Colonic mucosa (tissue), 4 donors: ENCODE measurements at regions not wholly inside any gene's neighbourhood (a gene's known extent, or its start where the extent isn't known, plus 50 kb on each side); places are given as distances from the start of the nearest gene placed in this dataset.
A peak's percentile ranks its signal among the peaks of the same experiment; 100 is the strongest.

Experiments
- DNase-seq: peaks from one replicate; pipeline ENCODE4 v3.0.0-alpha.2; 2020
- H3K27ac ChIP-seq: fragments of 200-600 bp; one replicate; pipeline ENCODE4 v1.8.0; 2021
- H3K27me3 ChIP-seq: fragments of 200-600 bp; one replicate; pipeline ENCODE4 v1.8.0; 2021
- H3K36me3 ChIP-seq: fragments of 200-600 bp; one replicate; pipeline ENCODE4 v1.8.0; 2021
- H3K4me1 ChIP-seq: fragments of 200-600 bp; one replicate; pipeline ENCODE4 v1.8.0; 2021; ENCODE audit warnings: mild to moderate bottlenecking
- H3K4me3 ChIP-seq: fragments of 200-600 bp; one replicate; pipeline ENCODE4 v1.8.0; 2021
- H3K9ac ChIP-seq, 2 donors: one replicate each; pipeline ENCODE4 v1.7.0; 2013; ENCODE audit warnings: control low read depth in 2 of 2, low read depth in 2 of 2, low read length in 2 of 2
- H3K9me3 ChIP-seq: fragments of 200-600 bp; one replicate; pipeline ENCODE4 v1.8.0; 2021
- intact Hi-C: fragments of 100-400 bp; cut with DNase I; formaldehyde crosslinking; loops from one replicate; pipeline ENCODE4 v1.14.1; 2022
- TF ChIP-seq, protein P1 (sequence below): fragments of 200-600 bp; IDR thresholded peaks from one replicate; pipeline ENCODE4 v1.8.0; 2022; ENCODE audit warnings: antibody characterized with exemption, mild to moderate bottlenecking
- donor health status: healthy.
- donor health status: DM: no; HTN: no; CAD: no.
- donor health status: DM: no; HTN: no; CAD: no.

DNA sequence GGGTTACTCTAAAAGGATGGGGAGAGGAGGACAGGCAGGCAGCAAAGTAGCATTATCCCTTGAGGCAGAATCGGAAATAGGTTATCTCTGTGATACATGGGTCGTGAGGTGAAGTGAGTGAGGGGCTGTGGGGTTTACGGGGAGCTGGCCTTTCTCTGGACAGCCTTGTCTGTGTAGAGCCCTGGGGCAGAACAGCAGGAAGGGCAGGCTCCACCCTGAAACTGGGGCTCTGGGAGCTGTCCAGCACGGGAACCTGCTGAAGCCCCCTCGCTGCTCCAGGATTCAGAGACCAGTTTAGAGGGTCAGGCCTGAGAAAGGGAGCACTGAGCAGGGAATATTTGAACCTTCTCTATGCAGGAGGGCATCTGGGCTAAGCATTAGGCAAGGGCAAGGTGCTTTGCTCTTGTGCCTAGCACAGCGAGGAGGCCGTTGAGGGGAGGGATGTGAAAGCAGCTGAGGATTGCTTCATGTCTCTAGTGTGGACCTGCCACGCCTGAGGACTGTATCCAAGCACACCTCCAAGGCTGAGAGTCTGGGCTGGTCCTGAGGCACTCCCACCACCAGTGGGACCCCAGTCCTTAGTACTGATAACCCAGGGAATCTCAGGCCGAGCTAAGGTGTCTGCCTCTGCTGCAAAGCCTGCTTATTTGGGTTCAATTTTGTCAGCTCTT lies 55.8 kb downstream of the NAV1 start:
- no peak overlapping the region for H3K9ac ChIP-seq
- intact Hi-C loops, result no loop called here
- no peaks in the 10 kb centered on the region for H3K4me1 ChIP-seq
- no peaks in the 10 kb centered on the region for H3K27me3 ChIP-seq
- H3K36me3 ChIP-seq, result no peaks in the 10 kb centered on the region
- no peaks in the 10 kb centered on the region for H3K9me3 ChIP-seq
- DNase-seq, result no peak
- TF ChIP-seq, protein P1, sequence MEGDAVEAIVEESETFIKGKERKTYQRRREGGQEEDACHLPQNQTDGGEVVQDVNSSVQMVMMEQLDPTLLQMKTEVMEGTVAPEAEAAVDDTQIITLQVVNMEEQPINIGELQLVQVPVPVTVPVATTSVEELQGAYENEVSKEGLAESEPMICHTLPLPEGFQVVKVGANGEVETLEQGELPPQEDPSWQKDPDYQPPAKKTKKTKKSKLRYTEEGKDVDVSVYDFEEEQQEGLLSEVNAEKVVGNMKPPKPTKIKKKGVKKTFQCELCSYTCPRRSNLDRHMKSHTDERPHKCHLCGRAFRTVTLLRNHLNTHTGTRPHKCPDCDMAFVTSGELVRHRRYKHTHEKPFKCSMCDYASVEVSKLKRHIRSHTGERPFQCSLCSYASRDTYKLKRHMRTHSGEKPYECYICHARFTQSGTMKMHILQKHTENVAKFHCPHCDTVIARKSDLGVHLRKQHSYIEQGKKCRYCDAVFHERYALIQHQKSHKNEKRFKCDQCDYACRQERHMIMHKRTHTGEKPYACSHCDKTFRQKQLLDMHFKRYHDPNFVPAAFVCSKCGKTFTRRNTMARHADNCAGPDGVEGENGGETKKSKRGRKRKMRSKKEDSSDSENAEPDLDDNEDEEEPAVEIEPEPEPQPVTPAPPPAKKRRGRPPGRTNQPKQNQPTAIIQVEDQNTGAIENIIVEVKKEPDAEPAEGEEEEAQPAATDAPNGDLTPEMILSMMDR, result no peak
- no peak overlapping the region for H3K27ac ChIP-seq
- no peak overlapping the region for H3K4me3 ChIP-seq

DNA sequence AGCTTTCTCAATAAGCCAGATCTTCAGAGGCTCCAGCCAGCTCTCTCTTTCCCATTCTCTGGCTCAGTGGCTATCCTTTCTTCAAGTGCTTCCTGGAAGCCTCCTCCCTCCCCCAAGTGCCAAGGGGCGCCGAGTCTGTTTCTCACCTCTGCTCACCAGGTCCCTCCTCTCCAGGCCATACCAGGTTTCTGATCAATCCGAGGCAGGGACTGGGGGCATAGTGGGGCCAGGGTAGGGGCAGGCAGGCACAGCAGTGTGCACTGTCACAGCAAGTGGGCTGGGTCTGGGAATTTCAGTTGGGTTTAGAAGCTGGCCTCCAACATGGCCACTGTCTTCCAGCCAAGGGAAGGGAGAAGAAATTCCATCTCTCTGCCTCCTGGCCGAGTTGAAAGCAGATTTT lies 56.5 kb downstream of the NAV1 start:
- Histone ChIP-seq H3K9ac (no peak overlapping the region), H3K9me3 (no peaks in the 10 kb centered on the region), H3K4me1 (no peaks in the 10 kb centered on the region), H3K27ac (no peak overlapping the region), H3K27me3 (no peaks in the 10 kb centered on the region), H3K4me3 (no peak overlapping the region), H3K36me3 (no peaks in the 10 kb centered on the region)
- TF ChIP-seq, protein P1, result no peak
- no peak for DNase-seq
- intact Hi-C loops, result no loop called here

DNA sequence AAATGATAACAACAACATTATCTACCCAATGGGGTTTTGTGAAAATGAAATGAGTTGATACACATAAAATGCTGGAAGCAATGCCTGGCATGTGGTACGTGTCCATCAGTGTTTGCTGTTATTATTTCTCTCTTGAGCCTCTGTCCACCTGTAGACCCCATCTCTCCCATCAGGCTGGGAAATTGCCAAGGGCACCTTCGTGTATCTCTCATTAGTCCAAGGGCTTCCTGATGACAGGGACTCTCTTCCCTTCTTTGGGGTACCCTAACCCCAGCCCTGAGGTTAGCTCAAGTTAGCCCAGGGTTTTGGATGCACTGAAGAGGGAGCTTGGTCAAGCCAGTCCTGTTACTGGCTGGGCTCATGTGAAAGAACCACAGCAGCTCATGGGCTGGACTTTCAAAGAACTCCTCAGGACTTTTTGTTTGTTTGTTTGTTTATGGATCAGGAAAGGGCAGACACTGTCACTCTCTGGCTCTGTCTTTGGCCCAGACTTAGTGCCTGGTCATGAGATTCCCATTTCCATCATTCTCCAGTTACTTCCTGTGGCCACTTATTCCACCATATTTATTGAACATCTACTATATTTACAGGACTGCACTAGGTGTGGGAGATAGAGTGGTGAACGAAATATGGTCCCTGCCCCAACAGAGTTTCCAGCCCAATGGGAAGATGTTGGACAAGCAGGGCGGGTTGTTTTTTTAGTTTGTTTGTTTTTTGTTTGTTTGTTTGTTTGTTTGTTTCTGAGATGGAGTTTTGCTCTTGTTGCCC lies 57.4 kb downstream of the NAV1 start:
- no peaks in the 10 kb centered on the region for H3K9me3 ChIP-seq
- H3K27me3 ChIP-seq, result no peaks in the 10 kb centered on the region
- no peaks in the 10 kb centered on the region for H3K36me3 ChIP-seq
- no peak for DNase-seq
- no peaks in the 10 kb centered on the region for H3K4me1 ChIP-seq
- no peak overlapping the region for H3K27ac ChIP-seq
- H3K4me3 ChIP-seq, result no peak overlapping the region
- intact Hi-C loops, result no loop called here
- TF ChIP-seq, protein P1, result no peak
- H3K9ac ChIP-seq, result no peak overlapping the region

DNA sequence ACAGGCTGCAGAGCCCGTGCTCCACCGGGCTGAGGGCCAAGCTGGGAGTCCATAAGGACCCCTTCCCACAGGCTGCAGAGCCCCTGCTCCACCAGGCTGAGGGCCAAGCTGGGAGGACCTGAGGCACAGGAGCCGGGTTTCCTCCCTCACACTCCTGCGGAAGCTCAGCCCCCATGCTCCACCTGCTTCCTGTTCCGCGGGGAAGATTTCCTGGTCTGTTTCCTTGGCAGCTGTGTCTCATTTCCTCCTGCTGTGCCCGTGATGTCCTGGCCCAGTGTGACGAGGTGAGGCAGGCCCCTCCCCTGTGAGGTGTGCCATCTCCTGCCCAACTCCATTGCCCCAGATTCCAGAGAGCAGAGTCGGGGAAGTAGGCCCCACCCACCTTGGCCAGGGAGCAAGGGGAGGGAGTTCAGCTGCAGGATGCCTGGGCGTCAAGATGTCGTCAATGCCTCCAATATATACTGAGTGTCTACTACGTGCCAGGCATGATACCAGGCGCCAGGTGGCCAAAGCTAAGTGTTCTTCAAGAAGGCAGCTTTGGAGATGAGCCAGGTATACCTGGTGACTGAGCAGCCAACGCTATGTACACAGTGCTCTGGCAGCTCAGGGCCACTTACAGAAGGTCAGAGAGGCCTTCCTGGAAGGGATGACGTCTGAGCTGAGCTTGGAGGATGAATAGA lies 58.8 kb downstream of the NAV1 start:
- TF ChIP-seq, protein P1, result no peak
- Histone ChIP-seq H3K27me3 (no peaks in the 10 kb centered on the region), H3K9me3 (no peaks in the 10 kb centered on the region), H3K4me1 (no peaks in the 10 kb centered on the region), H3K9ac (peak overlapping the region in 1 of 2 donors; percentile 17), H3K36me3 (no peaks in the 10 kb centered on the region), H3K27ac (peak overlapping the region; percentile 65), H3K4me3 (no peak overlapping the region)
- DNase-seq, result peak; percentile 90
- intact Hi-C loops, result no loop called here

DNA sequence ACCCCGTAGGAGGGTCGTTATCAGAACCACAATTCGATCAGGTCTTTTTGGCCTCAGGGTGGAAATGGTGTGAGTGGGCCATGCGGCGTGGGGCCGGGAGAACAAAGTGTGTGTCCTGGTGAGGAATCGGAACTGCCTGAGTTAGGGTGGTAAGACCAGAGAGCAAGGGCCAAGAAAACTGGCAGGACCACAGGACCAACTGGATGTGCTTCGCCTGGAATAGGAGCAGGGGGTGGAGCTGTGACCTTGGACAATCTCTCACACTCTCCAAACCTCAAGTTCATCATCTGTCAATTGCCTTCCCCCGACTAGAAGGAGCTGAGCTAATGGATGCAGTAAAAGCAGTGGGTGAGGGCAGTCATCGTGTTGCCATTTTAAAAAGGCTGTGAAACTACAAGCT lies 59.5 kb downstream of the NAV1 start:
- no peak overlapping the region for H3K4me3 ChIP-seq
- TF ChIP-seq, protein P1, result no peak

More for the DNA sequence above, 59.5 kb downstream of the NAV1 start:
- Histone ChIP-seq H3K9ac (peak overlapping the region in 1 of 2 donors; percentile 56), H3K36me3 (no peaks in the 10 kb centered on the region), H3K4me1 (no peaks in the 10 kb centered on the region), H3K9me3 (no peaks in the 10 kb centered on the region), H3K27ac (no peak overlapping the region), H3K27me3 (no peaks in the 10 kb centered on the region)
- intact Hi-C loops, result no loop called here
- DNase-seq, result no peak
